NT2/D1 (cell line): ENCODE measurements at regions not wholly inside any gene's neighbourhood (a gene's known extent, or its start where the extent isn't known, plus 50 kb on each side); places are given as distances from the start of the nearest gene placed in this dataset.

Source experiments
- DNase-seq: peaks from one replicate; pipeline ENCODE4 v3.0.0-alpha.2; 2011; ENCODE audit warnings: low read depth, low spot score
- H3K27me3 ChIP-seq: 2 replicates; pipeline ENCODE4 v1.6.0; 2011; ENCODE audit warnings: mild to moderate bottlenecking; ENCODE audit not compliant: insufficient read length, insufficient read depth
- H3K36me3 ChIP-seq: 2 replicates; pipeline ENCODE4 v1.6.1; 2011; ENCODE audit warnings: mild to moderate bottlenecking, low read length, mixed read lengths; ENCODE audit not compliant: insufficient read depth, insufficient read length
- H3K4me1 ChIP-seq: 2 replicates; pipeline ENCODE4 v1.5.1; 2011; ENCODE audit not compliant: insufficient read depth, insufficient read length
- H3K4me3 ChIP-seq: 2 replicates; pipeline ENCODE4 v1.5.1; 2011; ENCODE audit warnings: low read depth; ENCODE audit not compliant: insufficient read length
- H3K9ac ChIP-seq: 2 replicates; pipeline ENCODE4 v1.6.0; 2011; ENCODE audit warnings: low read depth; ENCODE audit not compliant: insufficient read length
- H3K9me3 ChIP-seq: 2 replicates; pipeline ENCODE4 v1.5.1; 2011; ENCODE audit warnings: mild to moderate bottlenecking, low read length; ENCODE audit not compliant: insufficient read depth
- SUZ12 ChIP-seq: IDR thresholded peaks from 2 replicates; pipeline ENCODE4 v1.6.1; 2011; ENCODE audit not compliant: insufficient read length, insufficient read depth; ENCODE audit errors: extremely low read depth
- YY1 ChIP-seq: IDR thresholded peaks from 2 replicates; pipeline ENCODE4 v1.6.1; 2011; ENCODE audit not compliant: insufficient read length, insufficient read depth
- ZNF274 ChIP-seq: IDR thresholded peaks from 2 replicates; pipeline ENCODE4 v1.6.1; 2011; ENCODE audit warnings: mild to moderate bottlenecking, low read depth, low read length

DNA sequence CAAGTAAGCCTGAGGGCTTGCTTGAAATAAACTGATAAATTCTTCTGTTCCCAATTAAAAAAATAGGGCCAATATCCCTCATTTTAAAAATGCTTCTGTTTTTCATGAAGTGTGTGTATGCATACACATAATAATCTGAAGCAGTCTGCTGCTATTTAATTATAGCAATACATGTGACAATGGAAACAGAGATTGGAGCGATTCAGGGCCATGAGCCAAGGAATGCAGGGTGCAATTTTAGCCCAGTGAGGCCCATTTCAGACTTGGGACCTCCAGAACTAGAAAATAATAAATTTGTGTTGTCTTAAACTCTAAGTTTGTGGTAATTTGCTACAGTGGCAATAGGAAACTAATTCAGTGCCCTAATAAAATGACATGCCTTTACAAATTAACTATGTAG, 264.9 kb downstream of the LTN1 start:
- H3K36me3 ChIP-seq = no peaks in the 10 kb centered on the region
- no peak for TF ChIP-seq SUZ12
- no peak for TF ChIP-seq ZNF274
- TF ChIP-seq YY1 = no peak
- H3K27me3 ChIP-seq = no peaks in the 10 kb centered on the region

GRCh38 chr21:28725396-28725795, 267.3 kb downstream of the LTN1 start:
- no peaks in the 10 kb centered on the region for H3K36me3 ChIP-seq
- H3K9ac ChIP-seq = no peak overlapping the region
- no peaks in the 10 kb centered on the region for H3K4me1 ChIP-seq
- no peak overlapping the region for H3K4me3 ChIP-seq
- no peaks in the 10 kb centered on the region for H3K27me3 ChIP-seq
- peaks cover 2% of the 10 kb centered on the region; the same call in 1 of the 2 replicates for H3K9me3 ChIP-seq
- no peak for DNase-seq
- TF ChIP-seq YY1 = no peak

More for the DNA sequence above, 264.9 kb downstream of the LTN1 start:
- Histone ChIP-seq H3K9me3 (peaks cover 10% of the 10 kb centered on the region; the same call in 1 of the 2 replicates), H3K4me1 (no peaks in the 10 kb centered on the region), H3K9ac (no peak overlapping the region), H3K4me3 (no peak overlapping the region)
- DNase-seq = no peak

DNA sequence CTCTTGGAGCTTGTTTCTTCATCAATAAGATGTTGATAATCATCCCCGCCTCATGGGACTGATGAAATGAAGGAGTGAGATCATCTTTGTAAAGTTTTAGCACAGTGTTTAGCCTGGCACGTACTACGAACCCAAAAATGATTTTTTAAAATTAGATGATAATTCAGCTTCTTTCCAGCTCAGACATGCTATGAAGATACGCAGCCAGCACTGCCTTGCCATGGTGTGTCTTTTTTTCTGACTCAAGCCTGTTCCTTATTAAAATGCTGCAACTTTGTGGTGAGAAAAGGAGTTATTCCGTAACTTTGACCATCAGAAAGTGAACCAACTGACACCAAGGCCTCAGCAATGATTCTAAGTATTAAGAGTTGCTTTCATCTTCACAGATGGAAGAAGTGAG, 269.0 kb downstream of the LTN1 start:
- DNase-seq = no peak
- no peak overlapping the region for H3K9ac ChIP-seq
- no peaks in the 10 kb centered on the region for H3K36me3 ChIP-seq
- no peak overlapping the region for H3K4me3 ChIP-seq
- no peaks in the 10 kb centered on the region for H3K9me3 ChIP-seq
- TF ChIP-seq SUZ12 = no peak
- no peak for TF ChIP-seq ZNF274
- no peak for TF ChIP-seq YY1
- H3K27me3 ChIP-seq = no peaks in the 10 kb centered on the region
- H3K4me1 ChIP-seq = no peaks in the 10 kb centered on the region

GRCh38 chr21:28719723-28720122, 273.0 kb downstream of the LTN1 start:
- no peaks in the 10 kb centered on the region for H3K9me3 ChIP-seq

GRCh38 chr21:28714777-28715464, 277.8 kb downstream of the LTN1 start:
- no peak overlapping the region for H3K4me3 ChIP-seq
- TF ChIP-seq SUZ12 (no peak), ZNF274 (no peak), YY1 (no peak)
- no peaks in the 10 kb centered on the region for H3K4me1 ChIP-seq
- no peaks in the 10 kb centered on the region for H3K9me3 ChIP-seq
- H3K27me3 ChIP-seq = no peaks in the 10 kb centered on the region
- DNase-seq = no peak
- H3K9ac ChIP-seq = no peak overlapping the region
- no peaks in the 10 kb centered on the region for H3K36me3 ChIP-seq

More at GRCh38 chr21:28719723-28720122, 273.0 kb downstream of the LTN1 start:
- H3K27me3 ChIP-seq = no peaks in the 10 kb centered on the region
- no peaks in the 10 kb centered on the region for H3K36me3 ChIP-seq
- no peaks in the 10 kb centered on the region for H3K4me1 ChIP-seq
- no peak overlapping the region for H3K4me3 ChIP-seq
- DNase-seq = no peak
- no peak for TF ChIP-seq SUZ12
- no peak for TF ChIP-seq ZNF274
- no peak for TF ChIP-seq YY1
- H3K9ac ChIP-seq = no peak overlapping the region

DNA sequence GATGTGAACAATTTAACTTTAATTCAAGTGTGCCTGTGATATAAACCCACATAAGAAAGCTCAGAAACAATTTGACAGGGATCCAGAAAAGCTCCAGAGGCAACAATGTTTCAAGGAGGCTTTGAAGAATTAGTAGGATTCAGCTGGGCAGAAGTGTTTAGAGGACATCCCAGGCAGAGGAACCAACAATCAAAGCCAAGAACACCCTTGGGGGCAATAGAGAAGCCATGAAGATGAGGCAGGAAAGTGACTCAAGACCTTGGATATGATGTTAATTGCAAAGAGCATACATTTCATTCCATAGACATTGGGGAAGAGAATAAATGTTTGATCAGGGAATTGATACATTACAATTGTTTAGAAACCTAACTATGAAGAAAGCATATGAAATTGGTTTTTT, 280.3 kb downstream of the LTN1 start:
- Histone ChIP-seq H3K4me1 (no peaks in the 10 kb centered on the region), H3K27me3 (no peaks in the 10 kb centered on the region), H3K9ac (no peak overlapping the region), H3K9me3 (no peaks in the 10 kb centered on the region), H3K4me3 (no peak overlapping the region), H3K36me3 (no peaks in the 10 kb centered on the region)
- no peak for DNase-seq
- TF ChIP-seq YY1 (no peak), ZNF274 (no peak), SUZ12 (no peak)

DNA sequence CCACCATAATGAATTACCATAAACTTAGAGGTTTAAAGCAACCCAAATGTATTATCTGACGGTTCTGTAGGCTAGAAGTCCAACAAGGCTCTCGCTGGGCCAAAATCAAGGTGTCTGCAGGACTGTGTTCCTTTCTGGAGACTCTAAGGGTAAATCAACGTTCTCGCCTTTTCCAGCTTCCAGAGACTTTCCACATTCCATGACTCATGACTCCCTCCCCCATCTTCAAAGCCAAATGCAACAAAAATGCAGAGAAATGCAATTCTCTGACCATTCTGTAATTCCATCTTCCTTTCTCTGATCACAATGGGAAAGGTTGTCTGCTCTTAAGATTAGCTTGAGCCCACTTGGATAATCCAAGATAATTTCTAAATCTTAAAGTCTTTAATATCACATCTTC, 287.1 kb downstream of the LTN1 start:
- no peaks in the 10 kb centered on the region for H3K36me3 ChIP-seq
- H3K4me1 ChIP-seq = no peaks in the 10 kb centered on the region
- DNase-seq = no peak
- H3K9me3 ChIP-seq = peaks cover 8% of the 10 kb centered on the region; the same call in 1 of the 2 replicates
- H3K4me3 ChIP-seq = no peak overlapping the region
- no peaks in the 10 kb centered on the region for H3K27me3 ChIP-seq
- TF ChIP-seq SUZ12 (no peak), YY1 (no peak), ZNF274 (no peak)
- no peak overlapping the region for H3K9ac ChIP-seq
